BJ (cell line): ENCODE measurements at regions not wholly inside any gene's neighbourhood (a gene's known extent, or its start where the extent isn't known, plus 50 kb on each side); places are given as distances from the start of the nearest gene placed in this dataset.

Source experiments
- CTCF ChIA-PET: fragments of 350-600 bp; formaldehyde crosslinking; extraction: SDS; loops from one replicate; lab custom pipeline; 2021; ENCODE audit warnings: antibody characterized with exemption, inconsistent platforms; lab: Yijun Ruan, JAX
- POLR2A ChIA-PET: fragments of 300-600 bp; sonication (Branson Sonifier 250); formaldehyde crosslinking; extraction: SDS; loops from one replicate; lab custom pipeline; 2021; ENCODE audit warnings: antibody characterized with exemption; lab: Charles Lee
- DNase-seq: peaks from one replicate; pipeline ENCODE4 v3.0.0-alpha.2; 2011; ENCODE audit warnings: low read depth
- H3K27me3 ChIP-seq: 2 replicates; pipeline ENCODE4 v1.6.0; 2011; ENCODE audit warnings: low read length; ENCODE audit not compliant: control insufficient read depth, insufficient read depth
- H3K36me3 ChIP-seq: 2 replicates; pipeline ENCODE4 v1.5.1; 2011; ENCODE audit warnings: low read length; ENCODE audit not compliant: control insufficient read depth, insufficient read depth
- H3K4me3 ChIP-seq: 2 replicates; pipeline ENCODE4 v1.5.1; 2011; ENCODE audit warnings: low read depth, mild to moderate bottlenecking, control low read depth, low read length
- TF ChIP-seq, protein P1 (sequence below): IDR thresholded peaks from 2 replicates; pipeline ENCODE4 v1.5.1; 2011; ENCODE audit warnings: low read depth, mild to moderate bottlenecking, control low read depth, inconsistent platforms, low read length, moderate library complexity; ENCODE audit not compliant: insufficient read depth

DNA sequence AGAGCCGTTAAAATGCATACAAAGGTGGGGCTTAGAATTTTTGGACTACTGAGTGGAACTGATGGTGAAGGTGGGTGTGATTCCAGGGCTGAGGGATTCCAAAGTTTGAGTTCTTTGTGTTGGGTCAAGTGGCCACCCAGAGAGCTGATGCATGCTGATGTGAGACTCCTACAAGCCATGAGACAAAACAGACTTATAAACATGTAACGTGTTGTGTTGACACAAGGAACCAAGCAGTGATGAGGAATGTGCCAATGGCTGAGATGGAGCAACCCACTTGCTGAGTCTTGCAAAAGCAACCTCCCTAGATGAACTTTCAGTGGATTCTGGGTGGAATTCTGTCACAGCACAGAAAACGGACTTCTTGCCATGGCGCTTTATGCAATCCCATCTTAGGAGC is 289.0 kb downstream of the TLE3 start:
- H3K36me3 ChIP-seq: no peaks in the 10 kb centered on the region
- ChIA-PET CTCF (no interaction called here), POLR2A (no interaction called here)
- no peak overlapping the region for H3K4me3 ChIP-seq
- TF ChIP-seq, protein P1, sequence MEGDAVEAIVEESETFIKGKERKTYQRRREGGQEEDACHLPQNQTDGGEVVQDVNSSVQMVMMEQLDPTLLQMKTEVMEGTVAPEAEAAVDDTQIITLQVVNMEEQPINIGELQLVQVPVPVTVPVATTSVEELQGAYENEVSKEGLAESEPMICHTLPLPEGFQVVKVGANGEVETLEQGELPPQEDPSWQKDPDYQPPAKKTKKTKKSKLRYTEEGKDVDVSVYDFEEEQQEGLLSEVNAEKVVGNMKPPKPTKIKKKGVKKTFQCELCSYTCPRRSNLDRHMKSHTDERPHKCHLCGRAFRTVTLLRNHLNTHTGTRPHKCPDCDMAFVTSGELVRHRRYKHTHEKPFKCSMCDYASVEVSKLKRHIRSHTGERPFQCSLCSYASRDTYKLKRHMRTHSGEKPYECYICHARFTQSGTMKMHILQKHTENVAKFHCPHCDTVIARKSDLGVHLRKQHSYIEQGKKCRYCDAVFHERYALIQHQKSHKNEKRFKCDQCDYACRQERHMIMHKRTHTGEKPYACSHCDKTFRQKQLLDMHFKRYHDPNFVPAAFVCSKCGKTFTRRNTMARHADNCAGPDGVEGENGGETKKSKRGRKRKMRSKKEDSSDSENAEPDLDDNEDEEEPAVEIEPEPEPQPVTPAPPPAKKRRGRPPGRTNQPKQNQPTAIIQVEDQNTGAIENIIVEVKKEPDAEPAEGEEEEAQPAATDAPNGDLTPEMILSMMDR: no peak
- DNase-seq: no peak
- peaks cover 10% of the 10 kb centered on the region for H3K27me3 ChIP-seq

DNA sequence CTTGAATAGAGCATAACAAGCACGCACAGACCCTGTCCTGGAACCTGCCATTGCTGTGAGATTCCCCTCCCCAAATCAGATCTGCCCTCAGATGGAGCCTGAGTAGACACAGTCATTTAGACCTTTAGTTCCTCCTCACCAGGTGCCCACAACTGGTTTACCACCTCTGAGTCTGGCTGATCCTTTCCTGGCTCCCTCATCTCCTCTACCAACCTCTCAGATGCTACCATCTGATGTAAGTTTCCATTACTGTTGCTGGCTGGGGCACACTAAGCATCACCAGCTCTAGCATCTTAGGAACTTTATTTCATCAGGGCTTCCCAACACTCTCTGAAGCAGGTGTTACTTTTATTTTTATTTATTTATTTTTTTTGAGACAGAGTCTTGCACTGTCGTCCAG is 288.3 kb downstream of the TLE3 start:
- no peak overlapping the region for H3K4me3 ChIP-seq
- no peaks in the 10 kb centered on the region for H3K36me3 ChIP-seq
- CTCF ChIA-PET: interaction anchor here (0.7 kb wide), 1 partner anchor 347 kb away, joined by 4 read pairs; no protein-coding TSS in a partner anchor
- POLR2A ChIA-PET: no interaction called here
- peaks cover 10% of the 10 kb centered on the region for H3K27me3 ChIP-seq
- no peak for DNase-seq
- TF ChIP-seq, protein P1: no peak

DNA sequence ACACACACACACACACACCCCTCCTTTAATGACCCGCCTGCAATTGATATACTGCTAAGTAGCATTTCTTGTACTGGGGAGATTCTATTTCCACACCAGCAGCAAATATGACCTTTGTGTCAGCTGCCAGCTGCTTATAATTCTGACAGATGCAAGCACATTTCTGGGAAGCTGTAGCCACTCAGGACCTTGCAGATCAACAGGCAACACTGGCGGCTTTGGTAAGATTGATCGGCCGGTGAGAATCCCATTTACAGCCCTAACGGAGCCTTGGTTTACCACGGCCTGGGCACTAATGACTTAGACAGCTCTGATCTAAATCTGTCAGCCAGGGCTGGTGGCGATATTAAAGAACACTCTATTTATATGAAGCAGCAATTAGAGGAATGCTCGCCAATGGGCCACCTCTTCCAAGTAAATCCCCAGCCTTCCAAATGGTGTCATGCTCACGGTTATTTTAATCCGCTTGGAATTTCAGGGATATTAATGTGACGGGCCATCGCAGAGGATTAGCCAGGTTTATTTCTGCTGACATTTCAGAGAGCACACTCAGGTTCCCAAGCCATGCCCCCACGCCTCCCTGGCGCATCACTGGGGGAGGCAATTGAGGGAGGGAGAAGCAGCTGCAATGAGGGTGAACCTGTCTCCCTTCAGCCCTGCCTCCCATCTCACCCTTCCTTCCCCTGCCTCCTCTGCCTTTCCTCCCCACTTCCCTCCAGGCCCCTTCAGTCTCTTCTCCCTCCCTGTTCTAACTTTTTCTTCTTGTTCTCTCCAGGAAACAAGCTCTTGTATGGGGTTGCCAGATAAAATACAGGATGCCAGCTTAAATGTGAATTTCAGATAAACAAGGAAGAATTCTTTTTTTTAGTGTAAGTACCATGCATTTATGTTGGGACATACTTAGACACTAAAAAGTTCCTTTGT is 287.0 kb downstream of the TLE3 start:
- CTCF ChIA-PET: interaction anchor here (0.6 kb wide), 1 partner anchor 549 kb away, joined by 3 read pairs; no protein-coding TSS in a partner anchor
- DNase-seq: no peak
- POLR2A ChIA-PET: no interaction called here

DNA sequence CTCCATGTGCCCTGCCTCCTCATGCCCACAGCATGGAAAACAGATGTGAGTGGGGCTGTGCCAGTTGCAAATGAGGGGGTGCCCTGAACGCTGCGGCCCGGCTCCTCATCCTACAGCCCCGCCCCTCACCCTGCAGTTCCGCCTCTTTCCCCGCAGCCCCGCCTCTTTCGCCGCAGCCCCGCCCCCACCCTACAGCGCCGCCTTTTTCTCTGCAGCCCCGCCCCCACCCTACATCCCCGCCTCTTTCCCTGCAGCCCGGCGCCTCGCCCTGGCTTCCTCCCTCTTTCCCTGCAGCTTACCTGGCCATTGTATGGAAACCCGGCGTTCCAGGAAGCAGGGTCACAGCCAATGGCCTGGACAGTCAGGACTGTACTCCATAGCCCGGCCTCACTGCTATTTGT is 284.9 kb downstream of the TLE3 start:
- CTCF ChIA-PET: no interaction called here
- TF ChIP-seq, protein P1: no peak
- DNase-seq: no peak
- POLR2A ChIA-PET: no interaction called here
- no peak overlapping the region for H3K4me3 ChIP-seq
- peaks cover 8% of the 10 kb centered on the region for H3K27me3 ChIP-seq
- no peaks in the 10 kb centered on the region for H3K36me3 ChIP-seq

More for the DNA sequence above, 287.0 kb downstream of the TLE3 start:
- no peak overlapping the region for H3K4me3 ChIP-seq
- TF ChIP-seq, protein P1: no peak
- H3K36me3 ChIP-seq: no peaks in the 10 kb centered on the region
- H3K27me3 ChIP-seq: peaks cover 10% of the 10 kb centered on the region

DNA sequence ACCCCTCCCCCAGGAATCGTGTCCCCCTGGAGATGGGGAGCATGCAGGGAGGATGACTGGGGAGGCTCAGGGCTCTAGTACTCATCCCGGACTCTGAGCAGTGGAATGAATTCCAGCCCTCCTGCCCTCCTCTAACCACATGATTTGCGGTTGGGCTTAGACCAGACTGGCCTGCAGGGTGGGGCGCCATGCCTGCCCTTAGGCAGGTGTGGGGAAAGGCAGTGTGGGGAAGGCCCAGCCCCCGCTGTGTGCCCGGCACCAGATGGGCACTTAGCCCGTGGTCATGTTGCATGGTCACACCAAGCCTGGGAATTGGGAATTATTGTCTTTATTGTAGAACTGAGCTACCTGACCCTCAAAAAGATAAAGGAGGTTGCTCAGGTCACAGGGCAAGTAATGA is 283.8 kb downstream of the TLE3 start:
- POLR2A ChIA-PET: no interaction called here
- TF ChIP-seq, protein P1: no peak
- no peak for DNase-seq
- no peak overlapping the region for H3K4me3 ChIP-seq
- H3K36me3 ChIP-seq: no peaks in the 10 kb centered on the region
- CTCF ChIA-PET: no interaction called here
- H3K27me3 ChIP-seq: peaks cover 12% of the 10 kb centered on the region
